Smooth muscle cell (in vitro differentiated cells): ENCODE measurements at regions not wholly inside any gene's neighbourhood (a gene's known extent, or its start where the extent isn't known, plus 50 kb on each side); places are given as distances from the start of the nearest gene placed in this dataset.

Source experiments
- DNase-seq: peaks from one replicate; lab custom pipeline; 2025; ENCODE audit not compliant: unreplicated experiment; lab: John Stamatoyannopoulos, UW
- H2AFZ ChIP-seq: fragments of 200-600 bp; sonication (generic); 2 replicates; pipeline ENCODE4 v1.6.0; 2016; ENCODE audit warnings: antibody characterized with exemption, low read depth, mild to moderate bottlenecking
- H3F3A ChIP-seq: fragments of 200-600 bp; sonication (generic); 2 replicates; pipeline ENCODE4 v1.6.0; 2017; ENCODE audit warnings: antibody characterized with exemption, low read depth
- H3K27ac ChIP-seq: fragments of 200-600 bp; sonication (generic); 2 replicates; pipeline ENCODE4 v1.5.1; 2016; ENCODE audit warnings: low read depth, mild to moderate bottlenecking
- H3K27me3 ChIP-seq: fragments of 200-600 bp; sonication (generic); 2 replicates; pipeline ENCODE4 v1.6.1; 2016; ENCODE audit warnings: low read depth, mild to moderate bottlenecking
- H3K36me3 ChIP-seq: fragments of 200-600 bp; sonication (generic); 2 replicates; pipeline ENCODE4 v1.5.1; 2016; ENCODE audit warnings: low read depth
- H3K4me1 ChIP-seq: fragments of 200-600 bp; sonication (generic); 2 replicates; pipeline ENCODE4 v1.5.1; 2016; ENCODE audit warnings: low read depth
- H3K4me2 ChIP-seq: fragments of 200-600 bp; sonication (generic); 2 replicates; pipeline ENCODE4 v1.6.0; 2016; ENCODE audit warnings: mild to moderate bottlenecking
- H3K4me3 ChIP-seq: fragments of 200-600 bp; sonication (generic); 2 replicates; pipeline ENCODE4 v1.5.1; 2016; ENCODE audit warnings: mild to moderate bottlenecking
- H3K79me2 ChIP-seq: fragments of 200-600 bp; sonication (generic); 2 replicates; pipeline ENCODE4 v1.6.0; 2016; ENCODE audit warnings: low read depth, mild to moderate bottlenecking
- H3K9ac ChIP-seq: fragments of 200-600 bp; sonication (generic); 2 replicates; pipeline ENCODE4 v1.6.0; 2016; ENCODE audit warnings: low read depth
- H3K9me3 ChIP-seq: fragments of 200-600 bp; sonication (generic); replicated peaks from 2 replicates; pipeline ENCODE4 v1.5.1; 2016; ENCODE audit warnings: low read depth
- H4K20me1 ChIP-seq: fragments of 200-600 bp; sonication (generic); 2 replicates; pipeline ENCODE4 v1.6.0; 2016; ENCODE audit warnings: low read depth
- CTCF ChIP-seq: fragments of 200-600 bp; sonication (generic); IDR thresholded peaks from 2 replicates; pipeline ENCODE4 v1.5.1; 2017; ENCODE audit warnings: borderline replicate concordance, mild to moderate bottlenecking, antibody characterized with exemption; ENCODE audit not compliant: insufficient read depth, poor library complexity, severe bottlenecking
- WGBS: methylation state at CpG from one replicate; pipeline ENCODE4 v1.1.7; 2016; ENCODE audit warnings: low lambda C conversion rate; 5-methylcytosine and 5-hydroxymethylcytosine counted together

DNA sequence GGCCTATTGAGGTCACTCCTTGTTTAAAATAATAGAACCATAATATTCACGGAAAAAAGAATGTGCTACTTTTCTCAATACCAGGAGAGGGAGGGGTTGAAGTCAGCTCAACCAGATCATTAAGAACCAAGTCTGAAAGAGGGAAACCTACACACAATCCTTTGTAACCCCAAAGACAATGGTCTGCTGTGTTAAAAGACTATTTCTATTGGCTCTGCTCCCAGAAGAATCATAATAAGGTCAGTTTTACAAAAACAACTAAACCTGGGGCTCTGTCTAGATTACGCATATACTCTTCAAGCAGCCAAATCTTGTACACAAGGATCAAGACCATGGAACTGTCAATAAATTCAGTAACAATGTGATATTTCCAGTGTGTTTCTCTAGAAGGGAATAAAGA, 177.2 kb upstream of the CRIM1 start:
- no peak for TF ChIP-seq CTCF
- H4K20me1 ChIP-seq: no peaks in the 10 kb centered on the region
- H3K79me2 ChIP-seq: no peaks in the 10 kb centered on the region
- H3K9ac ChIP-seq: no peak overlapping the region
- H3F3A ChIP-seq: no peaks in the 10 kb centered on the region
- DNase-seq: no peak
- no peak overlapping the region for H3K27ac ChIP-seq
- no peaks in the 10 kb centered on the region for H3K27me3 ChIP-seq
- no peaks in the 10 kb centered on the region for H3K36me3 ChIP-seq
- no peaks in the 10 kb centered on the region for H3K4me1 ChIP-seq
- H3K4me2 ChIP-seq: no peak overlapping the region
- H3K4me3 ChIP-seq: no peak overlapping the region
- H2AFZ ChIP-seq: no peak overlapping the region
- H3K9me3 ChIP-seq: no peaks in the 10 kb centered on the region
- WGBS: 94% methylated on average over 2 of the region's 2 CpGs

- Histone ChIP-seq H3K27me3 (no peaks in the 10 kb centered on the region), H2AFZ (no peak overlapping the region), H3K4me1 (no peaks in the 10 kb centered on the region), H3F3A (no peaks in the 10 kb centered on the region), H3K79me2 (no peaks in the 10 kb centered on the region), H4K20me1 (no peaks in the 10 kb centered on the region), H3K9me3 (no peaks in the 10 kb centered on the region), H3K27ac (no peak overlapping the region), H3K4me2 (no peak overlapping the region), H3K4me3 (no peak overlapping the region), H3K9ac (no peak overlapping the region), H3K36me3 (no peaks in the 10 kb centered on the region)
- TF ChIP-seq CTCF: no peak
- 89% methylated on average over 2 of the region's 2 CpGs for WGBS
- no peak for DNase-seq
These were observed 178.3 kb upstream of the CRIM1 start for GRCh38 chr2:36177282-36177681.

DNA sequence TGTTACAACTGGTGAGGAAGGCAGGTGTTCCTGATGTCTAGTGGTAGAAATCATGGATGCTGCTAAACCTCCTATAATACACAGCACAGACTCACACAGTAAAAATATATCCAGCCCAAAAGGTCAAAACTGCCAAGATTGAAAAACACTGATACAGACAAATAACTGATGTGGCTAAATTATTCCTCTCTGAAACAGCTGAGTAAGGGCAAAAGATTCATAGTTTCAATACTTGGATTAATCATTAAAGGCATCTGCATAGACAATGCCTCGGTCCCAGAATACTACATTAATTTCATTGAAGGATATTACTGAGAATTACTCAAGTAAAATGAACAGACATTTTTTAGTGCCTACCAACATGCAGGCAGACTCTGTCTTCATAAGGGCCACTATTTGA, 180.7 kb upstream of the CRIM1 start:
- Histone ChIP-seq H3K27ac (no peak overlapping the region), H3K36me3 (no peaks in the 10 kb centered on the region), H3F3A (no peaks in the 10 kb centered on the region), H2AFZ (no peak overlapping the region), H3K79me2 (no peaks in the 10 kb centered on the region), H3K27me3 (no peaks in the 10 kb centered on the region), H3K4me2 (no peak overlapping the region), H3K4me1 (no peaks in the 10 kb centered on the region), H3K4me3 (no peak overlapping the region), H3K9me3 (no peaks in the 10 kb centered on the region), H4K20me1 (no peaks in the 10 kb centered on the region), H3K9ac (no peak overlapping the region)
- 87% methylated on average over 1 of the region's 1 CpG for WGBS
- DNase-seq: no peak
- TF ChIP-seq CTCF: no peak

GRCh38 chr2:36173760-36174404, 181.7 kb upstream of the CRIM1 start:
- no peak overlapping the region for H2AFZ ChIP-seq
- no peaks in the 10 kb centered on the region for H3F3A ChIP-seq
- H3K4me2 ChIP-seq: no peak overlapping the region
- no peak overlapping the region for H3K4me3 ChIP-seq
- H4K20me1 ChIP-seq: no peaks in the 10 kb centered on the region
- no peaks in the 10 kb centered on the region for H3K79me2 ChIP-seq
- no peak for TF ChIP-seq CTCF
- H3K4me1 ChIP-seq: no peaks in the 10 kb centered on the region
- H3K27me3 ChIP-seq: no peaks in the 10 kb centered on the region
- no peaks in the 10 kb centered on the region for H3K9me3 ChIP-seq
- no peak overlapping the region for H3K9ac ChIP-seq
- DNase-seq: no peak
- no peak overlapping the region for H3K27ac ChIP-seq
- 81% methylated on average over 6 of the region's 6 CpGs for WGBS
- no peaks in the 10 kb centered on the region for H3K36me3 ChIP-seq
